ENCODE measurements at regions not wholly inside any gene's neighbourhood (a gene's known extent, or its start where the extent isn't known, plus 50 kb on each side); places are given as distances from the start of the nearest gene placed in this dataset.
"Not testable (repeated sequence)": the region's sequence is repeated elsewhere in the genome, so short reads cannot be mapped to it uniquely, and the experiment has no call there.

DNA sequence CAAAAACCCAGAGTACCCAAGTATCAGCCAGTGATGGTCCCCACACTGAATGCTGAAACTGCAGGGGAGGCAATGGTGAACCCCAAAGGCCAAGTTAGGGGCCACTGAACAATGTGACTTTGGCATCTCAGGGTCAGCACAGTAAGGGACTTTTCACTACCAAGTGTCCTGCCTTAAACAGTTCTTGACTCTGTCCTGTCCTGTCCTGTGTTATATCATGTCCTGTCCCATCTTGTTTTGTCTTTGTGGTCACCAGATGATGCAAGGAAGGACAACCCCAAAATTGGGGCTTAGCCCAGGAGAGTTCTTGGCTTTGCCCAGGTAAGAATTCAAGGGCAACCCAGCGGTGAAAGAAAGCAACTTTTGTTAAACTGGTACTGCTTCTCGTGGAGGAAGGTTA, 105.0 kb downstream of the PPIAL4A start:
- BruUV-seq (replicated peaks); H3K27ac ChIP-seq; CTCF ChIA-PET; H3K9me2 ChIP-seq (ENCODE audit: insufficient read depth); H3K27me3 ChIP-seq (ENCODE audit: insufficient read depth, low read depth); DNase-seq; intact Hi-C loops (cut with micrococcal nuclease; ENCODE audit: unreplicated experiment); H3K9me3 ChIP-seq (ENCODE audit: insufficient read depth, low read depth); POLR2A ChIA-PET (ENCODE audit: unreplicated experiment); H3F3A ChIP-seq (ENCODE audit: insufficient read depth, low read depth); H3K4me3 ChIP-seq; H3K4me2 ChIP-seq; H2AFZ ChIP-seq; H3K4me1 ChIP-seq (replicated peaks; ENCODE audit: insufficient read depth); H3K36me3 ChIP-seq (ENCODE audit: low read depth); H4K20me1 ChIP-seq (ENCODE audit: insufficient read depth); H3K79me2 ChIP-seq (ENCODE audit: low read depth): not testable (repeated sequence)

DNA sequence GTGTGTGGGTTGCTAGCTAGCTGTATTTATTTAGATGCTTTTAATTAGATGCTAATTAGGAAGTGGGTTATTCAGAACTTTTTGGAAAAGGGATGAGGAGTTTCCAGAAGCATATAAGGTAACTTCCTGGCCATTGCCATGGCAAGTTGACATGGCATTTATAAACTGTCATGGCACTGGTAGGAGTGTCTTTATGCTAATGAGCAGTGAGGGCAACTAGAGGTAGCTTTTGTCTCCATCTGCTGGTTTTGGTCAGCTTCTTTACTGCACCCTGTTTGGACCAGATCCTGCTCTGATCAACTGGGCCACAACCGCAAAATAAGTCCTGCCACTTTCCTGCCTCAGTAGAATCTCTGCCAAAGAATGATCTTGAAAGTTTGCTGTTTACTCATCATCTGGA, 105.5 kb downstream of the PPIAL4A start:
- H3K27ac ChIP-seq; POLR2A ChIA-PET (ENCODE audit: unreplicated experiment); CTCF ChIA-PET; H3K79me2 ChIP-seq (ENCODE audit: low read depth); DNase-seq; H3K4me2 ChIP-seq; H3K9me3 ChIP-seq (ENCODE audit: insufficient read depth, low read depth); H4K20me1 ChIP-seq (ENCODE audit: insufficient read depth); H3K4me3 ChIP-seq; H3F3A ChIP-seq (ENCODE audit: insufficient read depth, low read depth); H3K27me3 ChIP-seq (ENCODE audit: insufficient read depth, low read depth); BruUV-seq (replicated peaks); H3K9me2 ChIP-seq (ENCODE audit: insufficient read depth); intact Hi-C loops (cut with micrococcal nuclease; ENCODE audit: unreplicated experiment); H3K4me1 ChIP-seq (replicated peaks; ENCODE audit: insufficient read depth); H2AFZ ChIP-seq; H3K36me3 ChIP-seq (ENCODE audit: low read depth): not testable (repeated sequence)

DNA sequence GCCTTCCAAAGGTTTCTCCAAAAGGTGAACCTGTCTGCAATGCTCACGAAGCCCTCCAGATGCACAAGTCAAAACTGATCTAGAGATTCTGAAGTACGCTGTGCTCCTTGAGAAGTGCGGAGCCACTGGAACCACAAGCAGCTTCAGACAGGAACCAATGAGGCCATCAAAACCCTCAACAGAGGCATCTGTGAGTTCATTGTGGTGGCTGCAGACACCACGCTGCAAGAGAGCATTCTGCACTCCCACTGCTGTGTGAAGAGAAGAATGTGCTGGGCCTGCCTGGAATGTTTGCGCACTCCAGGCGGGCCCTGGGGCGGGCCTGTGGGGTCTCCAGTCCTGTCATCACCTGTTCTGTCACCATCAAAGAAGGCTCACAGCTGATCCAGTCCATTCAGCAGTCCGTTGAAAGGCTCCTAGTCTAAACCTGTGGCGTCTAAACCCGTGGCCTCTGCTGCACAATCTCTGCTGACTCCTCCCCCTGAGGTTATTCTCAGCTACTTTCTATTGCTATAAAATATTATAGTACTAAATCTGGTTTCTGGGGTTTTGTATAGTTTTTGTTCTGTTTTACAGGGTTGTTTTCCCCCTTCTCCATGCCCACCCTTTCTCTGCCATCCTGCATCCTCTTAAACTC, 111.6 kb downstream of the PPIAL4A start:
- H3K36me3 ChIP-seq (ENCODE audit: low read depth); BruUV-seq (replicated peaks); H3K27ac ChIP-seq; H3K9me3 ChIP-seq (ENCODE audit: insufficient read depth, low read depth); H3F3A ChIP-seq (ENCODE audit: insufficient read depth, low read depth); H3K9me2 ChIP-seq (ENCODE audit: insufficient read depth); POLR2A ChIA-PET (ENCODE audit: unreplicated experiment); DNase-seq; H2AFZ ChIP-seq; CTCF ChIA-PET; H4K20me1 ChIP-seq (ENCODE audit: insufficient read depth); intact Hi-C loops (cut with micrococcal nuclease; ENCODE audit: unreplicated experiment); H3K4me3 ChIP-seq; H3K4me2 ChIP-seq; H3K4me1 ChIP-seq (replicated peaks; ENCODE audit: insufficient read depth); H3K27me3 ChIP-seq (ENCODE audit: insufficient read depth, low read depth); H3K79me2 ChIP-seq (ENCODE audit: low read depth): not testable (repeated sequence)

DNA sequence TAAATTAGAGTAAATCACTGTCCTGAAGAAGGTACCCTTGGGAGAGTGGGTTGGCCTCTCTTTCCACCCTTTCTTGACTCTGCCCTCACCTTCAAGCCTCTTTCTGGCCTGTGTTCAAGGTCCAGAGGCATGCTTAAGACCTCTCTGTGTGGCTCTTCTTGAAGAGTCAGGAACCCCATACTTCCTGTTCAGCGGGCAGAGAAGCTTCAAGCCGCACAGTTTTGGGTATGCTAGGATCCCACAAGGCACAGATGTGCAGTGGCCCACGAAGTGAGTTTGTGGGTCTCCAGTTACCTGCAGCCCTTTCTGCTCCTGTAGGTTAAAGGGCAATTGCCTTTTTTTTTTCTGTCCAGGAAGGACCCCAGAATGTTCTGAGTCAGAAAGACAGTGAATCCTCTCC, 113.7 kb downstream of the PPIAL4A start:
- BruUV-seq (replicated peaks); H3K4me2 ChIP-seq; H3F3A ChIP-seq (ENCODE audit: insufficient read depth, low read depth); H2AFZ ChIP-seq; H3K79me2 ChIP-seq (ENCODE audit: low read depth); H3K4me1 ChIP-seq (replicated peaks; ENCODE audit: insufficient read depth); DNase-seq; intact Hi-C loops (cut with micrococcal nuclease; ENCODE audit: unreplicated experiment); H3K27ac ChIP-seq; H4K20me1 ChIP-seq (ENCODE audit: insufficient read depth); H3K4me3 ChIP-seq; H3K9me2 ChIP-seq (ENCODE audit: insufficient read depth); H3K36me3 ChIP-seq (ENCODE audit: low read depth); POLR2A ChIA-PET (ENCODE audit: unreplicated experiment); CTCF ChIA-PET; H3K9me3 ChIP-seq (ENCODE audit: insufficient read depth, low read depth); H3K27me3 ChIP-seq (ENCODE audit: insufficient read depth, low read depth): not testable (repeated sequence)

DNA sequence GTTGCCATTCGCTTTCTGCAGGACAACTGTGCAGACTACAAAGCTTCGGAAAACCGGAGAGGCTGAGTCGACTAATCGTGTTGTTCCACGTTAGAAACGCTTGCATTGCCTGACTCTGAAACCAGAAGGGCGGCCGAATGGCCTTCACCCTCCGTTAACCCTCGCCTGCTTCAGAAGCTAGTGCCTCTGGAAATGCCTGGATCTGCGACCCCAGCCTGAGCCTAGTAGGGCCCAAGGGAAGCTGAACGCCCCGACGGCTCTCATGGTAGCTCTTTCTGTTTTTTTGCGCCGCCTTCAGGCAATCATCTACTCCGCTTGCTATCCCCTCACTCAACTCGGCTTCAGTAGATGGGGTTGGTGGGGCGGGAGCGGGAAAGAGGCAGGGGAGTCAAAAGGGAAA, 117.3 kb downstream of the PPIAL4A start:
- H3K4me3 ChIP-seq; H3K9me2 ChIP-seq (ENCODE audit: insufficient read depth); BruUV-seq (replicated peaks); H3K27ac ChIP-seq; H3K36me3 ChIP-seq (ENCODE audit: low read depth); H3K4me1 ChIP-seq (replicated peaks; ENCODE audit: insufficient read depth); H3K79me2 ChIP-seq (ENCODE audit: low read depth); H3K27me3 ChIP-seq (ENCODE audit: insufficient read depth, low read depth); H3K4me2 ChIP-seq; H4K20me1 ChIP-seq (ENCODE audit: insufficient read depth); CTCF ChIA-PET; H2AFZ ChIP-seq; H3F3A ChIP-seq (ENCODE audit: insufficient read depth, low read depth); POLR2A ChIA-PET (ENCODE audit: unreplicated experiment); H3K9me3 ChIP-seq (ENCODE audit: insufficient read depth, low read depth); intact Hi-C loops (cut with micrococcal nuclease; ENCODE audit: unreplicated experiment): not testable (repeated sequence)
- DNase-seq = peak in 1 of 2 experiments; percentile 11

DNA sequence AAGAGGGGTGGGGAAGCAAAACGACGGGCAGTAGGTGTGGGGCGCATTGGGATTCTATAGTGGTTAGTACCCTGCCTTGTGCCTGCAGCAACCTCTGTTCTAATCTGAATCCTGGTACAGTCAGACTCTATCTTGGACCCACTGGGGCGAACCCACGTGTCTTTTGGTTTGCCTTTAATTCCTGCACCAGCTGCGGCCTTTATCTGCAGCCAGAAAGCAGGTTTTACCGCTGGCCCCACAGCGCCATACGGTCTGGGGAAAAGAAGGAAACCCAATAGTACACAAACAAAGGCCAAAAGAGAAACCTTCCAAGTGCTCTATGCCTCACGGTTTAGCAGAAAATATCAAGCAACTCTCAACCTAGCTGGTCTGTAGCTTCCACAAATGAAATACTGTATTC, 118.2 kb downstream of the PPIAL4A start:
- POLR2A ChIA-PET (ENCODE audit: unreplicated experiment); H3K27ac ChIP-seq; H3K4me2 ChIP-seq; H3K9me3 ChIP-seq (ENCODE audit: insufficient read depth, low read depth); H3F3A ChIP-seq (ENCODE audit: insufficient read depth, low read depth); H3K27me3 ChIP-seq (ENCODE audit: insufficient read depth, low read depth); H3K79me2 ChIP-seq (ENCODE audit: low read depth); intact Hi-C loops (cut with micrococcal nuclease; ENCODE audit: unreplicated experiment); H3K9me2 ChIP-seq (ENCODE audit: insufficient read depth); H2AFZ ChIP-seq; H3K36me3 ChIP-seq (ENCODE audit: low read depth); CTCF ChIA-PET; H3K4me3 ChIP-seq; H4K20me1 ChIP-seq (ENCODE audit: insufficient read depth); H3K4me1 ChIP-seq (replicated peaks; ENCODE audit: insufficient read depth); BruUV-seq (replicated peaks); DNase-seq: not testable (repeated sequence)

DNA sequence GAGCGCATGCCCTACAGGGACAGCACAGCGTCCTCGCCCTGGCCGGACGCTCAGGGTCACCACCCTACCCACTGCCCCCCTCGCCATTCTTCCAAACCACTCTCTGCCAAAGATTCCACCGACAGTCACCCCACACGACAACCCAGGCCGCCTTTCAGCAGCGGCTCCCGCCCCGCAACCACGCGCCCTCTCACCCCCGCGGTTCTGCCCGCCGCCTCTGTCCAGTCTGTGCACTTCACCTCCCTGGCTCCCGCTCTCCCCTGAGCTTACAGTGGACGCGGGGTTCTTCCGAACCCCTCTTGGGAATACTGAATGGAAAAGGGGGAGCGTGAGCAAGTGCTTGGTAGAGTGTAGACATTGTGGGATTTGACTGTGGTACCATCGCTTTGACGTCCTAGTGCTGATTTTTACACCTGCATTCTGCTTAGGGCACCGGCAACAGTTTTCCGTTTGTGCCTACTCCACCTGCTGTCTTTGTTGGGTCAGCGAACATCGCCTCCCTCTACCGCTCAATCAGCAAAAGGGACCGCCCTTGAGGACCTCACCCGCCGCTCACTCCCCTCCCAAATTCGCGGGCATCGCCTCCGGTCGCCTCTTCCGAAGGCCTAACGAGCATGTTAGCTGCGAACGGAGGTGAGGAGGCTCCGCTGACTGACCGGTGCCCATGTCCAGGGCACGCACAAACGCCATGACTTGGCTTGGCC, 119.1 kb downstream of the PPIAL4A start:
- POLR2A ChIA-PET (ENCODE audit: unreplicated experiment); CTCF ChIA-PET; H3K9me3 ChIP-seq (ENCODE audit: insufficient read depth, low read depth); H3K79me2 ChIP-seq (ENCODE audit: low read depth); BruUV-seq (replicated peaks); intact Hi-C loops (cut with micrococcal nuclease; ENCODE audit: unreplicated experiment); H4K20me1 ChIP-seq (ENCODE audit: insufficient read depth); H2AFZ ChIP-seq; H3K9me2 ChIP-seq (ENCODE audit: insufficient read depth); H3K4me1 ChIP-seq (replicated peaks; ENCODE audit: insufficient read depth); H3K27ac ChIP-seq; H3F3A ChIP-seq (ENCODE audit: insufficient read depth, low read depth); H3K27me3 ChIP-seq (ENCODE audit: insufficient read depth, low read depth); H3K36me3 ChIP-seq (ENCODE audit: low read depth): not testable (repeated sequence)
- Histone ChIP-seq H3K4me2 (peak overlapping the region; percentile 54), H3K4me3 (peak overlapping the region; percentile 48; the same call in 1 of the 2 replicates)
- DNase-seq = peak in 1 of 2 experiments; percentile 18
